OCI-LY7 (cell line): ENCODE measurements at regions not wholly inside any gene's neighbourhood (a gene's known extent, or its start where the extent isn't known, plus 50 kb on each side); places are given as distances from the start of the nearest gene placed in this dataset.

Source experiments
- CTCF ChIP-seq: fragments of 200-600 bp; sonication (generic); conservative IDR thresholded peaks from 2 replicates; pipeline ENCODE4 v1.5.1; 2014; ENCODE audit warnings: mild to moderate bottlenecking, antibody characterized with exemption, low read length, moderate library complexity, mixed read lengths
- EZH2phosphoT487 ChIP-seq: fragments of 200-600 bp; sonication (generic); IDR thresholded peaks from 2 replicates; pipeline ENCODE4 v1.6.1; 2018; ENCODE audit warnings: low read depth, borderline replicate concordance, mild to moderate bottlenecking, mixed run types, antibody characterized with exemption, low read length, moderate library complexity, mixed read lengths

GRCh38 chr7:156060925-156061324 is 248.7 kb upstream of the SHH start:
- TF ChIP-seq CTCF (no peak), EZH2phosphoT487 (no peak)
